Keratinocyte (primary cell): ENCODE measurements at regions not wholly inside any gene's neighbourhood (a gene's known extent, or its start where the extent isn't known, plus 50 kb on each side); places are given as distances from the start of the nearest gene placed in this dataset.

ENCODE experiments used
- DNase-seq: peaks from one replicate; pipeline ENCODE4 v3.0.0-alpha.2; 2011; ENCODE audit warnings: low read depth, missing footprints, low spot score
- FAIRE-seq: peaks from 2 replicates; lab custom pipeline; 2011; peaks lifted over from hg19 to GRCh38; lab: Jason Lieb, UNC
- H2AFZ ChIP-seq: 2 replicates; pipeline ENCODE4 v1.6.0; 2012; ENCODE audit warnings: low read length, control low read depth, inconsistent platforms; ENCODE audit not compliant: control insufficient read depth
- H3K27ac ChIP-seq: 2 replicates; pipeline ENCODE4 v1.5.1; 2011; ENCODE audit warnings: low read length; ENCODE audit not compliant: control insufficient read depth, insufficient read depth
- H3K27me3 ChIP-seq: 3 replicates; pipeline ENCODE4 v1.6.0; 2011; ENCODE audit warnings: low read length; ENCODE audit not compliant: control insufficient read depth, insufficient read depth; ENCODE audit errors: extremely low read depth
- H3K36me3 ChIP-seq, 2 experiments: 2 replicates in 1 of 2; 3 replicates in 1 of 2; pipeline ENCODE4 v1.5.1; 2011; ENCODE audit warnings: low read length in 2 of 2, mild to moderate bottlenecking in 1 of 2; ENCODE audit not compliant: control insufficient read depth in 2 of 2, insufficient read depth in 2 of 2; ENCODE audit errors: extremely low read depth in 1 of 2
- H3K4me1 ChIP-seq: 3 replicates; pipeline ENCODE4 v1.5.1; 2011; ENCODE audit warnings: low read length; ENCODE audit not compliant: control insufficient read depth, insufficient read depth; ENCODE audit errors: extremely low read depth
- H3K4me2 ChIP-seq: 3 replicates; pipeline ENCODE4 v1.6.0; 2011; ENCODE audit warnings: low read depth, low read length; ENCODE audit not compliant: control insufficient read depth, insufficient read depth; ENCODE audit errors: extremely low read depth
- H3K4me3 ChIP-seq, 3 experiments: fragments of 200-600 bp in 1 of 3; sonication (generic) in 1 of 3; 2 replicates in 2 of 3; 3 replicates in 1 of 3; pipeline ENCODE4 v1.5.1; 2011 to 2016; ENCODE audit warnings: low read length in 3 of 3, mild to moderate bottlenecking in 3 of 3, control low read depth in 2 of 3, inconsistent platforms in 1 of 3, low read depth in 1 of 3, mixed read lengths in 1 of 3, mixed run types in 1 of 3, moderate library complexity in 1 of 3; ENCODE audit not compliant: control insufficient read depth in 2 of 3, insufficient read depth in 2 of 3; ENCODE audit errors: extremely low read depth in 1 of 3
- H3K79me2 ChIP-seq: 2 replicates; pipeline ENCODE4 v1.6.0; 2012; ENCODE audit warnings: low read length; ENCODE audit not compliant: control insufficient read depth, insufficient read depth
- H3K9ac ChIP-seq: 3 replicates; pipeline ENCODE4 v1.6.0; 2011; ENCODE audit warnings: low read length; ENCODE audit not compliant: control insufficient read depth, insufficient read depth; ENCODE audit errors: extremely low read depth
- H3K9me1 ChIP-seq: 3 replicates; pipeline ENCODE4 v1.6.0; 2011; ENCODE audit warnings: low read length; ENCODE audit not compliant: control insufficient read depth, insufficient read depth; ENCODE audit errors: extremely low read depth
- H3K9me3 ChIP-seq: 2 replicates; pipeline ENCODE4 v1.5.1; 2012; ENCODE audit warnings: low read depth, low read length; ENCODE audit not compliant: control insufficient read depth
- H4K20me1 ChIP-seq: 3 replicates; pipeline ENCODE4 v1.6.0; 2011; ENCODE audit warnings: low read length; ENCODE audit not compliant: control insufficient read depth, insufficient read depth; ENCODE audit errors: extremely low read depth
- EZH2 ChIP-seq: IDR thresholded peaks from one replicate; pipeline ENCODE4 v1.6.1; 2012; ENCODE audit warnings: inconsistent platforms, mild to moderate bottlenecking, low read length, moderate library complexity
- dilution Hi-C: fragments of 300-500 bp; cut with MboI; formaldehyde crosslinking; loops from one replicate; pipeline ENCODE4 v1.7.0; 2020; ENCODE audit warnings: low sequenced_read_pairs; ENCODE audit not compliant: extremely low pct_ligation_motif_present
- TF ChIP-seq, protein P1 (sequence below), 3 experiments: IDR thresholded peaks in 1 of 3; conservative IDR thresholded peaks in 1 of 3; optimal IDR thresholded peaks in 1 of 3; 2 replicates in 2 of 3; 3 replicates in 1 of 3; pipeline versions ENCODE3 to v1.5.1; 2011; ENCODE audit warnings: low read length in 3 of 3, mild to moderate bottlenecking in 3 of 3, moderate library complexity in 2 of 3, control low read depth in 1 of 3, inconsistent platforms in 1 of 3; ENCODE audit not compliant: insufficient read depth in 2 of 3; ENCODE audit errors: extremely low read depth in 1 of 3

- no peak overlapping the region for H2AFZ ChIP-seq
- dilution Hi-C loops: no loop called here
These were observed 666.7 kb downstream of the UTRN start for GRCh38 chr6:144951730-144952437.

DNA sequence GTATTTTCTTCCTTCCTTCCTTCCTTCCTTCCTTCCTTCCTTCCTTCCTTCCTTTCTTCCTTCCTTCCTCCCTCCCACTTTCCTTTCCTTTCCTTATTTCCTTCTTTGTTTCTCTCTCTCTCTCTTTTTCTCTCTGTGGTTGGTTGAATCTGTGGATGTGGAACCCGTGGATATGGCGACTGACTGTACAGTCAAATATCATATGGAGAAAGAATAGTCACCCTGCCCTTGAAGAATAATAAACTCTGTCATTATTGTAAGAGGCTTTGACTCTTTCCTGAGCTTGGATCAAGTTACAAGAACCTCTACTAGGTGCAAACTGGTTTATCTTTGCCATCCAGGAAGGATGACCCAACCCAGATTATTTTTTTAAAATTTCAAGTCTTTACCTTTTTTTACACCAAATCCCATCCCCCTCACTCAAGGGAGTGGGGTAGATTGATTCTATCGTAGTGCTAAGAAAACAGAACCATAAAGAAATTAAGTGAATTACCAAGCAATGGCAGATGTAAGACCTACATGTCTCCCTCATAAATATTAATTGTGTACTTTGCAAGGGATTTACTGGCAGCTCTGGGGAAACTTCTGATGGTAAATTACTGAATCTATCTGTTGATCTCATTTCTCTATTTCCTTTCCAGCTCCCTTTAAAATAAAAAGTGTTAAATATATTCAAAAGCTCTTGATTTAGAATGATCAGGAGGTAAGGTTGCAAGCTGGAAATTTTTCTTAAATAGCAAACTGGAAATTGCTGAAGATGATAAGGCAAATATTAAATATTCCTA is 667.5 kb downstream of the UTRN start:
- H3K4me1 ChIP-seq: no peaks in the 10 kb centered on the region
- no peak overlapping the region for H3K4me3 ChIP-seq
- H3K9me3 ChIP-seq: no peaks in the 10 kb centered on the region
- no peaks in the 10 kb centered on the region for H3K9me1 ChIP-seq
- H3K79me2 ChIP-seq: no peaks in the 10 kb centered on the region
- no peak overlapping the region for H3K27ac ChIP-seq
- FAIRE-seq: no peak
- dilution Hi-C loops: no loop called here
- no peak for DNase-seq
- no peaks in the 10 kb centered on the region for H4K20me1 ChIP-seq
- no peaks in the 10 kb centered on the region for H3K27me3 ChIP-seq
- H2AFZ ChIP-seq: no peak overlapping the region
- H3K36me3 ChIP-seq: no peaks in the 10 kb centered on the region
- H3K4me2 ChIP-seq: no peak overlapping the region
- TF ChIP-seq, protein P1, sequence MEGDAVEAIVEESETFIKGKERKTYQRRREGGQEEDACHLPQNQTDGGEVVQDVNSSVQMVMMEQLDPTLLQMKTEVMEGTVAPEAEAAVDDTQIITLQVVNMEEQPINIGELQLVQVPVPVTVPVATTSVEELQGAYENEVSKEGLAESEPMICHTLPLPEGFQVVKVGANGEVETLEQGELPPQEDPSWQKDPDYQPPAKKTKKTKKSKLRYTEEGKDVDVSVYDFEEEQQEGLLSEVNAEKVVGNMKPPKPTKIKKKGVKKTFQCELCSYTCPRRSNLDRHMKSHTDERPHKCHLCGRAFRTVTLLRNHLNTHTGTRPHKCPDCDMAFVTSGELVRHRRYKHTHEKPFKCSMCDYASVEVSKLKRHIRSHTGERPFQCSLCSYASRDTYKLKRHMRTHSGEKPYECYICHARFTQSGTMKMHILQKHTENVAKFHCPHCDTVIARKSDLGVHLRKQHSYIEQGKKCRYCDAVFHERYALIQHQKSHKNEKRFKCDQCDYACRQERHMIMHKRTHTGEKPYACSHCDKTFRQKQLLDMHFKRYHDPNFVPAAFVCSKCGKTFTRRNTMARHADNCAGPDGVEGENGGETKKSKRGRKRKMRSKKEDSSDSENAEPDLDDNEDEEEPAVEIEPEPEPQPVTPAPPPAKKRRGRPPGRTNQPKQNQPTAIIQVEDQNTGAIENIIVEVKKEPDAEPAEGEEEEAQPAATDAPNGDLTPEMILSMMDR (optimal IDR thresholded peaks at IDR 0.05 in 1 of 3, IDR thresholded peaks at IDR 0.05 in 1 of 3, conservative IDR thresholded peaks at IDR 0.05 in 1 of 3; ENCODE audit: extremely low read depth in 1 of 3, insufficient read depth in 2 of 3, low read length in 3 of 3): no peak
- no peak for TF ChIP-seq EZH2
- no peak overlapping the region for H3K9ac ChIP-seq

More at GRCh38 chr6:144951730-144952437, 666.7 kb downstream of the UTRN start:
- Histone ChIP-seq H3K9me1 (no peaks in the 10 kb centered on the region), H4K20me1 (no peaks in the 10 kb centered on the region), H3K27ac (no peak overlapping the region), H3K79me2 (no peaks in the 10 kb centered on the region), H3K27me3 (no peaks in the 10 kb centered on the region), H3K9ac (no peak overlapping the region), H3K36me3 (no peaks in the 10 kb centered on the region), H3K4me2 (no peak overlapping the region), H3K4me3 (no peak overlapping the region), H3K9me3 (no peaks in the 10 kb centered on the region), H3K4me1 (no peaks in the 10 kb centered on the region)
- TF ChIP-seq, protein P1 (optimal IDR thresholded peaks at IDR 0.05 in 1 of 3, IDR thresholded peaks at IDR 0.05 in 1 of 3, conservative IDR thresholded peaks at IDR 0.05 in 1 of 3; ENCODE audit: extremely low read depth in 1 of 3, insufficient read depth in 2 of 3, low read length in 3 of 3): no peak
- no peak for TF ChIP-seq EZH2
- DNase-seq: no peak
- FAIRE-seq: no peak
